T-helper 9 cell (primary cell): ENCODE measurements at regions not wholly inside any gene's neighbourhood (a gene's known extent, or its start where the extent isn't known, plus 50 kb on each side); places are given as distances from the start of the nearest gene placed in this dataset.

Experiments
- DNase-seq: peaks from one replicate; pipeline ENCODE4 v3.0.0-alpha.2; 2020

GRCh38 chr1:5765997-5766913 lies 226.0 kb downstream of the NPHP4 start:
- no peak for DNase-seq

GRCh38 chr1:5765483-5765882 lies 226.7 kb downstream of the NPHP4 start:
- DNase-seq, result no peak

GRCh38 chr1:5764959-5765358 lies 227.3 kb downstream of the NPHP4 start:
- no peak for DNase-seq

- DNase-seq, result no peak
These were observed 227.8 kb downstream of the NPHP4 start for GRCh38 chr1:5764464-5764863.

GRCh38 chr1:5763696-5764370 lies 228.4 kb downstream of the NPHP4 start:
- DNase-seq, result no peak

- no peak for DNase-seq
These were observed 233.2 kb downstream of the NPHP4 start for GRCh38 chr1:5758859-5759578.

- no peak for DNase-seq
These were observed 234.0 kb downstream of the NPHP4 start for GRCh38 chr1:5758000-5758858.

GRCh38 chr1:5757187-5757805 lies 234.9 kb downstream of the NPHP4 start:
- no peak for DNase-seq

GRCh38 chr1:5756434-5757186 lies 235.6 kb downstream of the NPHP4 start:
- no peak for DNase-seq

GRCh38 chr1:5755552-5756125 lies 236.6 kb downstream of the NPHP4 start:
- no peak for DNase-seq

- DNase-seq, result no peak
These were observed 237.2 kb downstream of the NPHP4 start for GRCh38 chr1:5754817-5755551.

GRCh38 chr1:5753549-5754421 lies 238.4 kb downstream of the NPHP4 start:
- DNase-seq, result no peak

GRCh38 chr1:5752746-5753548 lies 239.3 kb downstream of the NPHP4 start:
- no peak for DNase-seq

GRCh38 chr1:5751833-5752745 lies 240.1 kb downstream of the NPHP4 start:
- DNase-seq, result no peak

GRCh38 chr1:5751163-5751540 lies 241.1 kb downstream of the NPHP4 start:
- no peak for DNase-seq

GRCh38 chr1:5750186-5751162 lies 241.8 kb downstream of the NPHP4 start:
- no peak for DNase-seq
